8988T (cell line): ENCODE measurements at regions not wholly inside any gene's neighbourhood (a gene's known extent, or its start where the extent isn't known, plus 50 kb on each side); places are given as distances from the start of the nearest gene placed in this dataset.

Source experiments
- DNase-seq: peaks from one replicate; pipeline ENCODE4 v3.0.0; 2011

GRCh38 chr13:72093262-72093661, 226.3 kb upstream of the DACH1 start:
- no peak for DNase-seq

GRCh38 chr13:72074663-72075062, 207.7 kb upstream of the DACH1 start:
- no peak for DNase-seq

GRCh38 chr13:72072261-72072660, 205.3 kb upstream of the DACH1 start:
- DNase-seq: no peak

- no peak for DNase-seq
Measured at GRCh38 chr13:72071713-72072112, 204.7 kb upstream of the DACH1 start.

- no peak for DNase-seq
Measured at GRCh38 chr13:72062566-72062965, 195.6 kb upstream of the DACH1 start.

GRCh38 chr13:72061613-72062012, 194.6 kb upstream of the DACH1 start:
- no peak for DNase-seq

- no peak for DNase-seq
Measured at GRCh38 chr13:72050251-72050650, 183.2 kb upstream of the DACH1 start.

- DNase-seq: no peak
Measured at GRCh38 chr13:72043366-72043765, 176.4 kb upstream of the DACH1 start.

- DNase-seq: no peak
Measured at GRCh38 chr13:72041165-72041564, 174.2 kb upstream of the DACH1 start.

GRCh38 chr13:72039126-72039525, 172.1 kb upstream of the DACH1 start:
- DNase-seq: no peak

- no peak for DNase-seq
Measured at GRCh38 chr13:72029981-72030380, 163.0 kb upstream of the DACH1 start.

- no peak for DNase-seq
Measured at GRCh38 chr13:72025836-72026235, 158.8 kb upstream of the DACH1 start.

GRCh38 chr13:72023895-72024294, 156.9 kb upstream of the DACH1 start:
- no peak for DNase-seq

GRCh38 chr13:72005455-72005854, 138.5 kb upstream of the DACH1 start:
- DNase-seq: no peak

GRCh38 chr13:72004784-72005374, 137.9 kb upstream of the DACH1 start:
- DNase-seq: no peak

GRCh38 chr13:72004246-72004645, 137.2 kb upstream of the DACH1 start:
- no peak for DNase-seq

- DNase-seq: no peak
Measured at GRCh38 chr13:71998223-71998622, 131.2 kb upstream of the DACH1 start.

- no peak for DNase-seq
Measured at GRCh38 chr13:71979616-71980015, 112.6 kb upstream of the DACH1 start.

- no peak for DNase-seq
Measured at GRCh38 chr13:71977028-71977427, 110.0 kb upstream of the DACH1 start.

- no peak for DNase-seq
Measured at GRCh38 chr13:71967990-71968389, 101.0 kb upstream of the DACH1 start.

- DNase-seq: no peak
Measured at GRCh38 chr13:71964491-71965100, 97.6 kb upstream of the DACH1 start.

- DNase-seq: no peak
Measured at GRCh38 chr13:71962735-71963134, 95.7 kb upstream of the DACH1 start.

GRCh38 chr13:71962126-71962525, 95.1 kb upstream of the DACH1 start:
- no peak for DNase-seq

- DNase-seq: no peak
Measured at GRCh38 chr13:71949441-71949840, 82.4 kb upstream of the DACH1 start.

- DNase-seq: no peak
Measured at GRCh38 chr13:71939186-71939585, 72.2 kb upstream of the DACH1 start.
